HG03095 (cell line): ENCODE measurements at regions not wholly inside any gene's neighbourhood (a gene's known extent, or its start where the extent isn't known, plus 50 kb on each side); places are given as distances from the start of the nearest gene placed in this dataset.

Source experiments
- ATAC-seq: cut with Tn5 transposase; IDR thresholded peaks from one replicate; pipeline ENCODE4 v1.9.1; 2021; ENCODE audit warnings: moderate library complexity; ENCODE audit not compliant: unreplicated experiment

- ATAC-seq = no peak
These were observed 1101.5 kb upstream of the KLHL29 start for GRCh38 chr2:22283436-22283835.

GRCh38 chr2:22290302-22290701 lies 1094.7 kb upstream of the KLHL29 start:
- no peak for ATAC-seq

GRCh38 chr2:22290909-22291473 lies 1094.0 kb upstream of the KLHL29 start:
- no peak for ATAC-seq

GRCh38 chr2:22301228-22301627 lies 1083.8 kb upstream of the KLHL29 start:
- ATAC-seq = no peak

GRCh38 chr2:22326250-22326649 lies 1058.7 kb upstream of the KLHL29 start:
- ATAC-seq = no peak

GRCh38 chr2:22329211-22330154 lies 1055.5 kb upstream of the KLHL29 start:
- no peak for ATAC-seq

- no peak for ATAC-seq
These were observed 1048.6 kb upstream of the KLHL29 start for GRCh38 chr2:22336414-22336813.

GRCh38 chr2:22340716-22341115 lies 1044.3 kb upstream of the KLHL29 start:
- ATAC-seq = no peak

- ATAC-seq = no peak
These were observed 1037.7 kb upstream of the KLHL29 start for GRCh38 chr2:22347306-22347705.

- ATAC-seq = no peak
These were observed 1034.4 kb upstream of the KLHL29 start for GRCh38 chr2:22350621-22351020.

- peak; percentile 74 for ATAC-seq
These were observed 1029.1 kb upstream of the KLHL29 start for GRCh38 chr2:22355816-22356433.

GRCh38 chr2:22359071-22359672 lies 1025.8 kb upstream of the KLHL29 start:
- ATAC-seq = no peak

- ATAC-seq = no peak
These were observed 1024.1 kb upstream of the KLHL29 start for GRCh38 chr2:22360735-22361374.

GRCh38 chr2:22361571-22361970 lies 1023.4 kb upstream of the KLHL29 start:
- ATAC-seq = no peak

- ATAC-seq = no peak
These were observed 1009.9 kb upstream of the KLHL29 start for GRCh38 chr2:22375096-22375495.

GRCh38 chr2:22377268-22377667 lies 1007.7 kb upstream of the KLHL29 start:
- no peak for ATAC-seq

- ATAC-seq = no peak
These were observed 1002.4 kb upstream of the KLHL29 start for GRCh38 chr2:22382479-22383169.

- no peak for ATAC-seq
These were observed 987.1 kb upstream of the KLHL29 start for GRCh38 chr2:22397847-22398246.

GRCh38 chr2:22403748-22404147 lies 981.2 kb upstream of the KLHL29 start:
- no peak for ATAC-seq

GRCh38 chr2:22406625-22407024 lies 978.4 kb upstream of the KLHL29 start:
- no peak for ATAC-seq
